CMK (cell line): ENCODE measurements at regions not wholly inside any gene's neighbourhood (a gene's known extent, or its start where the extent isn't known, plus 50 kb on each side); places are given as distances from the start of the nearest gene placed in this dataset.
"Not testable (repeated sequence)": the region's sequence is repeated elsewhere in the genome, so short reads cannot be mapped to it uniquely, and the experiment has no call there.

Experiments used
- DNase-seq: peaks from one replicate; pipeline ENCODE4 v3.0.0-alpha.2; 2010; ENCODE audit warnings: low read depth

DNA sequence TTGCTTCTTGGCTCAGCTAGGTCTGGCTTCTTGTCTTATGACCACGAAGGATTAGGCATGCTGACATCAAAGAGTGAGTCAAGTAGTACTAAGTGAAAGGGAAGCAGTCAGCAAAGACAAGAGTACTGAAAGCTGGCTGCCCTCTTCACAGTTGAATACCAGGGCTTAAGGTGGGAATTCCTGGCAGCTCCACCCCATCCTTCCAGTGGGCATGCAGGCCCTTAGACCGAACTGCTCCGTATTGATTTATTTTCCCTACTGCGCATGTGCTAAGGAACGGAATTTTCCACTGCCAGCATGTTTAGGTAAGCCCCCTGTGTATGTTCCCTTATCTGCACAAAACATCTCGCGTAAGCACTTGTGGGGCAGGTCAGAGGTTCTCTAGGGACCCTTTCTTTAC is 2320.1 kb downstream of the ARAP2 start:
- no peak for DNase-seq

DNA sequence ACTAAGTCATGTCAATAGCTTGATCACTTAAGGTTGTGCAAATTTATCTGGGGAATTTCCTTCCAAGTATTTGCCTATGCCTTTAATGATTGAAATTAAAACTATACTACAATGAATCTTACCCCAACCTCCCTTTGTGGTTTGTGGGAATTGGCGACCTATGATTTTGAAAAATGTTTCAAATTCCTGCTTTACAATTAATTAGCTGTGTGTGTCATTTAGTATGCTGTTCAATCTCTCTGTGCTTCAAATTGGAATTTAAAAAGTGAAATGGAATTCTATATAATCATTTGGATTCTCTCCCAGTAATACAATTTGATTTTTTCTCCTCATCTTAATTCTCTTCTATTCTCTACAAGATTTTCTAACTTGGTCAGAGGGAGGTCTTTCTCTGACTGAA is 2319.5 kb downstream of the ARAP2 start:
- DNase-seq: no peak

DNA sequence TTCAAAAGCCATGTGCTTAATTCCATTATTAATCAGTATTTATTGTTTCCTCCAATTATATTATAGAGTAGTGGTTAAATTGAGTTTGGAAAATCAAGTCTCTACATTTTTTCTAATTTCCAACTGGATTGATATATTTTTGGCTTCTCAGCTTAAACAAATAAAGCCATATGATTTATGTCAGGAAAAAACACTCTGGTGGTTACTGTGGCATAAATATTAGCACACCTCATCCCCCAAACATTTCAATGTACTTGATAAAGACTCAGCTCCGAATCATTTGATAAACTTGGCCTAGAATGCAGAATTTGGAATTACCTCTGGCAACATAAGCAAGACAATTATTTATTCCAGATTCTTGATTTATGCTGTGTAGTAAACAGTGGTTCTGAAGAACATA is 2313.8 kb downstream of the ARAP2 start:
- no peak for DNase-seq

DNA sequence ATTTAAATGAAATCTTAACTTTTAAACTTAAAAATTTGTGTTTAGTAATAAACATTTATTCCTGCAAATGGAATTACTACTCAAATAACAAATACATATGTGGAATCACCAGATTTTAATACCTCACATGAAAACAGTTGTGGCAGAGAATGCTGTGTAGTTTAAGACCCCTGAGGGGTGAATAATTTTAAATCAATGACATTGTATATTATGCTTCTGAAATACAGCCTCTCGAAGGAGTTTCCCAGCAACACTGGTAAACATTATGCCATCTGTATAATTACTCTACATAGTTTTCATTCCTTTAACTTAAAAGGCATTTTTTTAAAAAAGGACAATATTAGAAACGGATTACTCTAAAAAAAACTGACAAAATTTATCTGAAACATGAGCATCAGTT is 2313.3 kb downstream of the ARAP2 start:
- DNase-seq: no peak

GRCh38 chr4:33940281-33940680 is 2304.0 kb downstream of the ARAP2 start:
- DNase-seq: no peak

- no peak for DNase-seq
Measured at GRCh38 chr4:33941854-33942253, 2302.5 kb downstream of the ARAP2 start.

GRCh38 chr4:33948921-33949320 is 2295.4 kb downstream of the ARAP2 start:
- no peak for DNase-seq

GRCh38 chr4:33953848-33954247 is 2290.5 kb downstream of the ARAP2 start:
- not testable (repeated sequence) for DNase-seq

- DNase-seq: no peak
Measured at GRCh38 chr4:33954759-33955158, 2289.6 kb downstream of the ARAP2 start.

DNA sequence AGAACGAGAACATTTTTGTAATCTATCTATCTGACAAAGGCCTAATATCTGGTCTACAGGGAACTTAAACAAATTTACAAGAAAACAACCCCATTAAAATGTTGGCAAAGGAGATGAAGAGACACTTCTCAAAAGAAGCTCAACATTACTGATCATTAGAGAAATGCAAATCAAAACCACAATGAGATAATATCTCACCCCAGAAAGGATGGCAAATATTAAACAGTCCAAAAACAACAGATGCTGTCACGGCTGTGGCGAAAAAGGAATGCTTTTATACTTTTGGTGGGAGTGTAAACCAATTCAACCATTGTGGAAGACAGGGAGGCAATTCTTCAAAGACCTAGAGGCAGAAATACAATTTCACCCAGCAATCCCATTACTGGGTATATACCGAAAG is 2284.8 kb downstream of the ARAP2 start:
- no peak for DNase-seq

DNA sequence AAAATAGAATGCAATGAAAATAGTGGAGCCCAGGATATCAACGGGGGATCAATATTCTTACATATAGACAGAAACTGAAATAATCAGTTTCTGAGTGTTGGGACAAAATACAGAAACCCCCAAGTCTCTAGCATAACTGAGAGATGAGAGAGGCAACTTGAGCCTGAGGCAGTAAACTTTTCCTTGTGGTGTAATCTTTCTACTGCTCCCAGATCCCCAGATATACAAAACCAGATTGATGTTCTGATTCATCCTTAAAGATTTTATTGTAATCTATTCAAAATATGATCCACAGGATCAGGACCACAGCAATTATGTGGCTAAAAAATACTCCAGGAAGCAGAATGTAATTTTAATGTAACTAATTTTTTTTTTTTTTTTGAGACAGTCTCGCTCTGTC is 2282.6 kb downstream of the ARAP2 start:
- no peak for DNase-seq

- DNase-seq: no peak
Measured at GRCh38 chr4:33966808-33967207, 2277.5 kb downstream of the ARAP2 start.

- no peak for DNase-seq
Measured at GRCh38 chr4:33974270-33974669, 2270.0 kb downstream of the ARAP2 start.

- no peak for DNase-seq
Measured at GRCh38 chr4:33975995-33976394, 2268.3 kb downstream of the ARAP2 start.

DNA sequence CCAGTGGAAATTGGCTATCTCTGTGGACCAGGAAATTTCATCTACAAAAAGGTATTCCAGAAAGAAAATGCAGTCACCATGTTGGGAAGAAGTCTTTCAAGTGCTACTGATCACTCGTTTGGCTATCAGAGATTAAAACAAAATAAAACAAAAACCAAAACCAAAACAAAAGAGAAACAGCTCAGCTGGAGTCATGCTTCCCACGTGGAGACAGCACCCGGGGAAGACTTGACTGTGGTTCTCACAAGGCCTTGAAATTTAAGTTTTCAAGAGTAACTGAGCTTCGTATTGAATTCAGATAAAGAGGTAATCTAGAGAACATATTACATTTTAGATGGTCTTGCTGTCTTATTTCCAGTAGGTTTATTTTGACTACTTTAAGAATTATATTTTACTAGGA is 2264.5 kb downstream of the ARAP2 start:
- DNase-seq: not testable (repeated sequence)

DNA sequence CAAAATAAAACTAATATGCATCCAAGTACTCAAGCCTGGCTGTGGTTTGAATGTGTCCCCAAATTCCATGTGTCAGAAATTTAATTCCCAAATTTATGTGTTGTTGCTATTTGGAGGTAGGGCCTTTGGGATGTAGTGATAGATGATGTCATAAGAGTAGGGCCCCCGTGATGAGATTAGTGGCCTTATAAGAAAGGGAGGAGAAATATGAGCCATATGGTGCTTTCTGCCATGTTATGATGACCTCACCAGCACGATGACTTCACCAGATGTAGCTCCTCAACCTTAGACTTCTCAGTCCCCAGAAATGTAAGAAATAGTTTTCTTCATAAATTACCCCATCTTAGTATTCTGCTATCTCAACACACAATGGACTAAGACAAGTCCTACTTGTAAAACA is 2264.0 kb downstream of the ARAP2 start:
- DNase-seq: no peak

DNA sequence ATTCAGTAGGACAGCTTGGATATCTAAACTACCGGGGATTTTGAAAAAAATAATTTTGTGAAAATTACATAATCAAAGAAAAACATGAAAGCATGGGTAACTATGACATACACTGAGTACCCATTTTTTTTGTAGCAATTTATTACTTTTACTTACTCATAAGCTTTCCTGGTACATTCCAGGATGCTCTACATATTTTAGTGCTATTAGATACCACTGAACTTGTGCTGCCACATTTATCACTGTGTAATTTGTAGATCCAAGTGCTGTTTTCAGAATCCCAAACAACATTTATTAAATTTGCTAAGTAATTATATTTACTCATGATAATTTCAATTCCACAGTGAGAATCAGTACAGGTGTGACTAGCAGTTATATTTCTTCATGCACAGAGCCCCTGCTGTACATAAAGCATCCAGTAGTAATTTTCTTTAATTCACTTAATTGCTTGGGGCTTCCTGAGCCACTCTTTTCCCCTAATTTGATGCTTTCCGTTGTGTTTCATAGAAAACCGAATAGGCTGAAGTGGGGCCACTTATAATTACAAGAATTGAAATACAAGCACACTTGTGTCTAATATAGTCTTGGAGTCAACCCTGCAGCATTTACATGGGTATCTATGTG is 2254.4 kb downstream of the ARAP2 start:
- no peak for DNase-seq

DNA sequence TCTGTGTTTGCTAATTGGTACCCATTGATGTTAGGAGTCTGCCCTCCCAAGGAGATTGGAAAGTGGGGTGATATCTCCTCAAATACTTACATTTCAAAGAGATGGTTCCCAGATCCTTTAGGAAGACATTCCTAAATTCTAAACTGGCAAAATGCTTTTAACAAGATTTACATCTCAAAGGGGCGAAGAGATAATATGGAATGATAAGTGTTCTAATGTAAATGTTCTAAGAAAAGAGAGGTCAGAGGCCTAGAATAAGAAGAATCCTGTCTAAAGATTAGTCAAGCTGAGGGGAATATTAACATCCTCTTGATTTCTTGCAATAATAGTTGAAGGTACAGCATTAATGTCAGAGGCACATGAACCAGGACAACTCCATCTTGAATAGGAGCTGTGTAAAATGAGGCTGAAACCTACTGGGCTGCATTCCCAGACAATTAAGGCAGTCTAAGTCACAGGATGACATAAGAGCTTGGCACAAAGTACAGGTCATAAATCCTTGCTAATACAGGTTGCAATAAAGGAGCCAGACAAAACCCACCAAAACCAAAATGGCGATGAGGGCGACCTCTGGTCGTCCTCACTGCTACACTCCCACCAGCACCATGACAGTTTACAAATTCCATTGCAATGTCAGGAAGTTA is 2248.1 kb downstream of the ARAP2 start:
- DNase-seq: no peak

DNA sequence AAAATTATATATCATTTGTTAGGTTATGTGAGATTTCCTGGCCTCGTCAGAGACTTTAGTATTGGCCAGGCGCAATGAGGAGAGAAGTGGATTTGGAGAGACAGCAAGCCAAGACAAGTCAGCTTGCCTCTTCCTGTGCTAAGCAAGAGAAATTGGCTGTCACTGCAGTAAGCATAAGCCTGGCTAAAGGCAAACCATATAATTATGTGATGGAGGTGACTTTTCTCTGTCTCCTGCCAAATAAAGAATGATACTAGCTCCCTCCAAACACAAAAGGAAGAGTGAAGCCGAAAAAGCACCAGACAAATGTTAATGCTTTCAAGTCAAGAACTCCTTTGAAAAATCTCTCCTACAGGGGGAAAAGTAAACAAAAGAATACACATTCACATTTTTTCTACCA is 2246.0 kb downstream of the ARAP2 start:
- DNase-seq: no peak

- DNase-seq: no peak
Measured at GRCh38 chr4:34000356-34000755, 2244.0 kb downstream of the ARAP2 start.

DNA sequence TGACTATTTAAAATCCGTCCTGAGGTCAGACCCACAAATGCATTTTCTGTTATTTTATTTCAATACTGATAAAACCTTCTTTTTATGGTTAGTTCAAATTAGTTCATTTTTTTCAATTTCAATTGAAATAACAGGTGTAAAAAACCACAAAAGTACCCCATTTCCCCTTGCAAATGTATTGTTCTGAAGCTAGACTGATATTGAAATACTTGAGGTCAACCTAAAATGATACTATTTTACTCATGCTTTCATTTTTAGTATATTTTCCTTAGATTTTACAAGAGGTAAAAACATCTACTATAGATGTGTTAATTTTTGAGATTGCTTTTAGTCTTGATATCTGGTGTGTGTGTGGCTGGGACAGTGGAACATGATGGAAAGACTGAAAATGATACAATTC is 2237.8 kb downstream of the ARAP2 start:
- not testable (repeated sequence) for DNase-seq

DNA sequence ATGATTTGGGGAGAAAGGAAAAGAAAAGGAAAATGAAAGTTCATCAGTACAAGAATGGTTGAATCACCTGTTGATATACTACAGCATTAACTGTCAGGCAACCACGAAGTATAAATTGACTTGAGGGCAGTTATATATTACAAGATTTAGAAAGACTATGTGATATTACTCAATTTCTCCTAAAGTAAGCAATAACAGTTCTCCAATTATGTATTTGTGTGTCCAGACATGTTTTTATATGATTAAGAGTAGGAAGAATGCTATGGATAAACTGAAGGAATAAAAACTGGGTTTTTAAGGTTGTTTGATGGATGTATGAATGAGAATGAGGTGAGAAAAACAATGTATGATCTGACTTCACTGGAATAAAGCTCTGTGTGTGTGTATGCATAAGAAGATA is 2234.4 kb downstream of the ARAP2 start:
- no peak for DNase-seq

DNA sequence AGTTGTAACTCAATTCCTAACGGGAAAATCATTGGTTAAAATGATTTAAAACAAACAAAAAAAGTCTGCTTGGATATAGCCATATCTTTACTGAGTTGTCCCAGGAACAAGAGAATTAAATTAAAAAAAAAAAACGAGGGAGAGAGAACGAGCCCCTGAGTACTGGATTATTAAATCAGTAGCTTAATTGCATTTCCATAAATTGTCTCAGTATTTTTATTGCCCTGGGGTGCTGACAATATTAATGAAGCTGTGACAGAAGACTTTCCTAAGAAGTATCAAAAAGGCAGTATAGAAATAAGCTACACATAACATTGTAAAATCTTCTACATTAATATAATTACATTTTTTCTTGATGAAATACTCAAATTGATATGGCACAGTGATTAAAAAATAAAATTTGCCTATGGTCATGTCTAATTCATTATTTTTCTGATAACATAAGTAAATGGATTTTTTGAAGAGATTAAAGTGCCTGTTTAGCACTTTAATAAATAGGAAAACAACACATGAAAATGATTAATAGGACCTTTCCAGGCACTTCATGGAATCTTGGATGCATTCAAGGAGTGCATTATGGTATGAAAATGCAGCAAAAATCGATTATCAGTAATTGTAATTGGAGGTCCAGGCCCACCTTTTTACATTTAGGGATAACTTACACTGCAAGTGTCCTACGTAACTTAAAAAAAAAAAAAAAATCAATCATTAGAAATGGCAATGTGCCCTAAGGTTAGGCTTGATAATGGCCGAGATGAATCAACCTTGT is 2233.4 kb downstream of the ARAP2 start:
- DNase-seq: no peak
